Left lung (tissue), 4 donors: ENCODE measurements at regions not wholly inside any gene's neighbourhood (a gene's known extent, or its start where the extent isn't known, plus 50 kb on each side); places are given as distances from the start of the nearest gene placed in this dataset.

Experiments used
- ATAC-seq: fragments of 200-7000 bp; cut with Tn5 transposase; one replicate; pipeline ENCODE4 v1.9.1; 2020; ENCODE audit warnings: moderate library complexity
- DNase-seq, 4 donors: peaks; one replicate each; pipeline ENCODE4 v3.0.0-alpha.2; 2013 to 2020
- H3K27ac ChIP-seq, 2 donors: fragments of 200-600 bp; sonication (generic) in 1 of 2; one replicate each; pipeline versions ENCODE4 v1.5.0 to v1.8.0; 2020 to 2021
- H3K27me3 ChIP-seq, 2 donors: fragments of 200-600 bp; sonication (generic) in 1 of 2; one replicate each; pipeline versions ENCODE4 v1.5.0 to v1.8.0; 2020 to 2021
- H3K36me3 ChIP-seq, 2 donors: fragments of 200-600 bp; sonication (generic) in 1 of 2; one replicate each; pipeline versions ENCODE4 v1.5.0 to v1.8.0; 2020 to 2021
- H3K4me1 ChIP-seq, 2 donors: fragments of 200-600 bp; one replicate each; pipeline ENCODE4 v1.8.0; 2021
- H3K4me3 ChIP-seq, 2 donors: fragments of 200-600 bp; sonication (generic) in 1 of 2; one replicate each; pipeline versions ENCODE4 v1.5.0 to v1.8.0; 2020 to 2021; ENCODE audit warnings: mild to moderate bottlenecking in 1 of 2
- H3K9me3 ChIP-seq, 2 donors: fragments of 200-600 bp; sonication (generic) in 1 of 2; one replicate each; pipeline versions ENCODE4 v1.5.0 to v1.8.0; 2020 to 2021
- intact Hi-C, 2 donors: fragments of 100-400 bp; cut with DNase I; formaldehyde crosslinking; loops; one replicate each; pipeline versions ENCODE4 v1.11.2 to v1.14.2; 2022
- TF ChIP-seq, protein P1 (sequence below), 2 donors: fragments of 200-600 bp; sonication (generic) in 1 of 2; IDR thresholded peaks; one replicate each; pipeline versions ENCODE4 v1.5.0 to v1.8.0; 2021; ENCODE audit warnings: antibody characterized with exemption in 2 of 2
- donor health status: DM: no; HTN: yes; CAD: no.
- donor health status: DM: no; HTN: no; CAD: no.

DNA sequence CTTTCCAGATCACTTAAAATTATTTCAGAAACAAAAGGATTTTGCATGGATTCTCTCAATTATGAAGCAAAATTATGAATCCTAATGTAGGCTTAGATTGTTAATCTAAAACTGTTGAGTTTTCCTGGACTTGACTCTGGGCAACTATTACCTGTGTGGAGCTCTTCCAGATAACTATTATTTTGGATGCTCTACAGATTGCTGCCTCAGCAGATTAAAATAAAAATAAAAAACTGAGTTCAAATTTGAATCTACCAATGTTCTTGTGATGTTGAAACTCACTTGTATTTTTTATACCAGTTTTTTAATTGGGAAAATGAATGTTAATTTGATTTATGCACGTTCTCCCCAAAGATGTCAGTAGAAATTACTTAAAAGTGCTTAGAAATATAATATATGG is 120.5 kb upstream of the NAV3 start:
- no peaks in the 10 kb centered on the region for H3K36me3 ChIP-seq
- peaks cover 0 to 3% of the 10 kb centered on the region in 2 donors for H3K9me3 ChIP-seq
- H3K4me1 ChIP-seq, result no peaks in the 10 kb centered on the region
- no peaks in the 10 kb centered on the region for H3K27me3 ChIP-seq
- no peak overlapping the region for H3K27ac ChIP-seq
- DNase-seq (no peak), ATAC-seq (no peak)
- H3K4me3 ChIP-seq, result no peak overlapping the region
- intact Hi-C loops, result no loop called here
- TF ChIP-seq, protein P1, sequence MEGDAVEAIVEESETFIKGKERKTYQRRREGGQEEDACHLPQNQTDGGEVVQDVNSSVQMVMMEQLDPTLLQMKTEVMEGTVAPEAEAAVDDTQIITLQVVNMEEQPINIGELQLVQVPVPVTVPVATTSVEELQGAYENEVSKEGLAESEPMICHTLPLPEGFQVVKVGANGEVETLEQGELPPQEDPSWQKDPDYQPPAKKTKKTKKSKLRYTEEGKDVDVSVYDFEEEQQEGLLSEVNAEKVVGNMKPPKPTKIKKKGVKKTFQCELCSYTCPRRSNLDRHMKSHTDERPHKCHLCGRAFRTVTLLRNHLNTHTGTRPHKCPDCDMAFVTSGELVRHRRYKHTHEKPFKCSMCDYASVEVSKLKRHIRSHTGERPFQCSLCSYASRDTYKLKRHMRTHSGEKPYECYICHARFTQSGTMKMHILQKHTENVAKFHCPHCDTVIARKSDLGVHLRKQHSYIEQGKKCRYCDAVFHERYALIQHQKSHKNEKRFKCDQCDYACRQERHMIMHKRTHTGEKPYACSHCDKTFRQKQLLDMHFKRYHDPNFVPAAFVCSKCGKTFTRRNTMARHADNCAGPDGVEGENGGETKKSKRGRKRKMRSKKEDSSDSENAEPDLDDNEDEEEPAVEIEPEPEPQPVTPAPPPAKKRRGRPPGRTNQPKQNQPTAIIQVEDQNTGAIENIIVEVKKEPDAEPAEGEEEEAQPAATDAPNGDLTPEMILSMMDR (IDR thresholded peaks at IDR 0.05), result no peak

DNA sequence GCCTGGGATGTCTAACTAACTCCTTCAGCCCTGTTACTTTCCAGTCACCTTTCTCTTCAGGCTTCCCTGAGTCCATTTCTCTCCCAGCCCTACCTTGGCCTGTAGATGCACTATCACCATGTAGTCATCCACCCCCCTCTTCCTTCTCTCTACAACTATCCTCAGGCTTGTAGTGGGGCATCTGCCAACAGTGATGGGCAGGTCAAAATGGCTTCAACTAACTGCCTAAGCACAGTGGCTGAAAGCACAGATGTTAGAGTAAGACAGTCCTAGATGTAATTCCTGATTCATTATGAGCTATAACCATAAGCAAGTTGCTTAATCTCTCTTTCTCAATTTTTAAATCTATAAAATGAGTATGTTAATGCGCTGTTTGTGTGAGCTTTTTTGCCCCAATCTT is 133.6 kb upstream of the NAV3 start:
- H3K27me3 ChIP-seq, result no peaks in the 10 kb centered on the region
- H3K36me3 ChIP-seq, result no peaks in the 10 kb centered on the region
- TF ChIP-seq, protein P1 (IDR thresholded peaks at IDR 0.05), result no peak
- ATAC-seq, result no peak
- no peak for DNase-seq
- no peak overlapping the region for H3K4me3 ChIP-seq
- intact Hi-C loops, result no loop called here
- H3K27ac ChIP-seq, result no peak overlapping the region
- H3K4me1 ChIP-seq, result no peaks in the 10 kb centered on the region
- H3K9me3 ChIP-seq, result no peaks in the 10 kb centered on the region

DNA sequence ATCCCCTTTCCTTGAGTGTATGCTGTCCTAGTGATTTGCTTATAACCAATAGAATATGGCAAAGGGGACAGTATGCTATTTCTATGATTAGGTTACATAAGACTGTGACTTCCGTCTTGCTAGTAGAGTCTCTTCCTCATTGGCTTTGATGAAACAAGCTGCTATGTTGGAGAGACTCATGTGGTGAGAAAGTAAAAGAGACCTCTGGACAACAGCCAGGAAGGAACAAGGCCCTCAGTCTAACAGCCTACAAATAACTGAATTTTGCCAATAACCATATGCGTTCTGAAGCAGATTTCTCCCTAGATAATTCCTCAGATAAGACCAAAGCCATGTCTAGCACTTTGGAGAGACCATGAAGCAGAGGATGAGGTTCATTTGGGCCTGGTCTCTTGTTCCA is 134.5 kb upstream of the NAV3 start:
- DNase-seq (no peak), ATAC-seq (no peak)
- TF ChIP-seq, protein P1 (IDR thresholded peaks at IDR 0.05), result no peak
- Histone ChIP-seq H3K4me1 (no peaks in the 10 kb centered on the region), H3K9me3 (no peaks in the 10 kb centered on the region), H3K36me3 (no peaks in the 10 kb centered on the region), H3K4me3 (no peak overlapping the region), H3K27me3 (no peaks in the 10 kb centered on the region), H3K27ac (no peak overlapping the region)
- intact Hi-C loops, result no loop called here

DNA sequence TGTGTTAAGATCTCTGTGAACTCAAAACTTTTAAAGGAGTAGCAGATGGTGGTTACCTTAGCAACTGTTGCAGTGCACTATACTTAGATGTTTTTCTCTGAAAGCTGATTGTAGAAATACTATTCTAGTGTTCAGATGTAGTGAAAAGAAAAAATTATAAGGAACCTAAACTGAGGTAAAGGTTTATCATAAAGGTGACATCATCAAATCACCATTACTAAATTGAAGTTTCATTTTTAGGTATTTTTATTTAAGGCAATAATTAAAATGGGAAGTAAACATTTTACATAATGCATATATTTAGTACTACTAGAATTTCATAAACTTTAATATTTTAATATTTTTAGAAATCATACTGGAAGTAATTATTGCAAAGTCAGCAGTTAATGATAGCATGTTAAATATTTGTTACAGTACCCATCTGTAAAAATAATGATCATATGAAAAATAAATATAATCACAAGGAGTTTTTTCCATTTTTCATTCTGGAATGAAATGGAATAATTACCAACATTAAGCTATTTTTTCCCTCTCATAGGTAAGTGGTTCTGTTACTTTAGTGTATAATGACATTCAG is 141.1 kb upstream of the NAV3 start:
- DNase-seq (no peak), ATAC-seq (no peak)
- Histone ChIP-seq H3K4me1 (no peaks in the 10 kb centered on the region), H3K36me3 (no peaks in the 10 kb centered on the region), H3K27me3 (no peaks in the 10 kb centered on the region), H3K4me3 (no peak overlapping the region), H3K9me3 (no peaks in the 10 kb centered on the region), H3K27ac (no peak overlapping the region)
- intact Hi-C loops, result loop anchor here in 1 of 2 donors (10.0 kb wide), 1 partner anchor 625 kb away; the partner anchor contains the start of gene E2F7
- TF ChIP-seq, protein P1 (IDR thresholded peaks at IDR 0.05), result no peak

DNA sequence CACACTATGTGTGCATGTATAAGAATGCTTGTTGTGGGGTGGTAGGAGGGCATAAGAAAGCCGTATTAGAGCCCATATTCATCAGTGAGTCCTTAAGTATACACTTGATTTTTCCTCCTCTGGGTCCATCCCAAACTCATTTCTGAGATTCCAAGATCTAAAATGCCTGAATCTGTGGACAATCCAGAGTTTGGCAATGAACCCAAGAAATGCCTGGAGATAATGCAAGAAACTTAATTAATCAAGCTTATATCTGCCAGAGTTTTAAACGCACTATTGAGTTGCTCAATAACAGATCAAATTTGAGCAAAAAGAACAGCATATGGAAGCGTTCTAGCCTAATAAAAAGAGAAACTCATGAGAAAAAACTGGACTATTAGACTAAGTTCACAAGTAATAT is 143.4 kb upstream of the NAV3 start:
- DNase-seq (peak in 2 of 4 donors; percentile 53 to 59), ATAC-seq (no peak)
- no peak overlapping the region for H3K4me3 ChIP-seq
- H3K4me1 ChIP-seq, result no peaks in the 10 kb centered on the region
- intact Hi-C loops, result loop anchor here in 1 of 2 donors (10.0 kb wide), 1 partner anchor 623 kb away; the partner anchor contains the start of gene E2F7
- TF ChIP-seq, protein P1 (IDR thresholded peaks at IDR 0.05), result no peak
- no peaks in the 10 kb centered on the region for H3K9me3 ChIP-seq
- H3K36me3 ChIP-seq, result no peaks in the 10 kb centered on the region
- no peaks in the 10 kb centered on the region for H3K27me3 ChIP-seq
- H3K27ac ChIP-seq, result no peak overlapping the region
